HepG2 (cell line): ENCODE measurements at regions not wholly inside any gene's neighbourhood (a gene's known extent, or its start where the extent isn't known, plus 50 kb on each side); places are given as distances from the start of the nearest gene placed in this dataset.

Experiments used
- ATAC-seq: fragments of 200-7000 bp; cut with Tn5 transposase; 3 replicates; pipeline ENCODE4 v1.9.1; 2020; ENCODE audit warnings: mild to moderate bottlenecking, moderate library complexity
- BruUV-seq: library from RNA; stranded (reverse); fragments of 400-500 nt; replicated peaks from 2 replicates; lab custom pipeline; 2021; lab: Mats Ljungman, UMichigan
- CTCF ChIA-PET: fragments of 300-600 bp; formaldehyde crosslinking; extraction: SDS; loops from one replicate; lab custom pipeline; 2021; ENCODE audit warnings: low total read pairs, inconsistent platforms, low intra/inter-chr PET ratio; lab: Yijun Ruan, JAX
- POLR2A ChIA-PET: fragments of 350-600 bp; sonication (Branson Sonifier 250); formaldehyde crosslinking; loops from one replicate; lab custom pipeline; 2020; ENCODE audit warnings: antibody characterized with exemption, inconsistent platforms; lab: Yijun Ruan, JAX
- DNase-seq: peaks from one replicate; pipeline ENCODE4 v3.0.0-alpha.2; 2015; ENCODE audit warnings: low spot score
- FAIRE-seq: peaks from 3 replicates; lab custom pipeline; 2011; peaks lifted over from hg19 to GRCh38; lab: Jason Lieb, UNC
- H2AFZ ChIP-seq: one replicate; pipeline ENCODE4 v1.6.1; 2011; ENCODE audit warnings: low read length, inconsistent platforms
- H3K27ac ChIP-seq: fragments of 300-600 bp; 3 replicates; pipeline ENCODE4 v1.8.0; 2011; ENCODE audit warnings: mixed run types, mild to moderate bottlenecking, mixed read lengths, low read length, inconsistent platforms; ENCODE audit not compliant: insufficient read depth; ENCODE audit errors: extremely low read length
- H3K27me3 ChIP-seq, 2 experiments: fragments of 200-600 bp in 1 of 2; 2 replicates in 1 of 2; 3 replicates in 1 of 2; pipeline versions ENCODE4 v1.6.0 to v1.8.0; 2011; ENCODE audit warnings: low read length in 2 of 2, mild to moderate bottlenecking in 2 of 2, moderate library complexity in 2 of 2, inconsistent platforms in 1 of 2; ENCODE audit not compliant: insufficient read depth in 2 of 2, control insufficient read depth in 1 of 2
- H3K36me3 ChIP-seq, 2 experiments: fragments of 200-600 bp in 1 of 2; replicated peaks in 1 of 2; 2 replicates in 1 of 2; 3 replicates in 1 of 2; pipeline versions ENCODE4 v1.5.1 to v1.8.0; 2011; ENCODE audit warnings: low read length in 2 of 2, inconsistent platforms in 1 of 2; ENCODE audit not compliant: insufficient read depth in 2 of 2, control insufficient read depth in 1 of 2
- H3K4me1 ChIP-seq: 2 replicates; pipeline ENCODE4 v1.5.1; 2012; ENCODE audit warnings: low read length, inconsistent platforms; ENCODE audit not compliant: insufficient read depth
- H3K4me2 ChIP-seq: 2 replicates; pipeline ENCODE4 v1.6.0; 2011; ENCODE audit warnings: low read depth, low read length, inconsistent platforms
- H3K4me3 ChIP-seq, 3 experiments: fragments of 200-600 bp in 1 of 3; sonication (generic), shearing (Covaris generic) in 1 of 3; replicated peaks in 1 of 3; 2 replicates each; pipeline ENCODE4 v1.5.1; 2011 to 2016; ENCODE audit warnings: low read length in 3 of 3, inconsistent platforms in 2 of 3, low read depth in 2 of 3, mild to moderate bottlenecking in 2 of 3, control low read depth in 1 of 3, mixed read lengths in 1 of 3; ENCODE audit not compliant: insufficient read depth in 1 of 3
- H3K79me2 ChIP-seq: one replicate; pipeline ENCODE4 v1.6.1; 2011; ENCODE audit warnings: low read length, inconsistent platforms; ENCODE audit not compliant: insufficient read depth
- H3K9ac ChIP-seq: 2 replicates; pipeline ENCODE4 v1.6.0; 2011; ENCODE audit warnings: mild to moderate bottlenecking, low read depth, low read length, inconsistent platforms; ENCODE audit not compliant: insufficient read depth
- H3K9me3 ChIP-seq: 2 replicates; pipeline ENCODE4 v1.5.1; 2012; ENCODE audit warnings: mild to moderate bottlenecking, low read length
- H4K20me1 ChIP-seq: 2 replicates; pipeline ENCODE4 v1.6.0; 2011; ENCODE audit warnings: inconsistent platforms, mild to moderate bottlenecking, low read length, moderate library complexity; ENCODE audit not compliant: insufficient read depth
- EED ChIP-seq: sonication (generic); formaldehyde crosslinking; IDR thresholded peaks from 2 replicates; pipeline ENCODE4 v1.5.0; 2020; ENCODE audit warnings: mild to moderate bottlenecking, missing genetic modification reagents
- ETV6 ChIP-seq: sonication (generic); formaldehyde crosslinking; conservative IDR thresholded peaks from 2 replicates; pipeline ENCODE4 v1.4.0; 2020; ENCODE audit warnings: missing genetic modification reagents
- HOMEZ ChIP-seq: IDR thresholded peaks from 2 replicates; pipeline ENCODE4 v1.6.1; 2016; ENCODE audit warnings: low read depth
- KDM1A ChIP-seq: IDR thresholded peaks from 2 replicates; pipeline ENCODE4 v1.6.1; 2016; ENCODE audit warnings: missing compliant biosample characterization
- SETDB1 ChIP-seq: sonication (generic); formaldehyde crosslinking; IDR thresholded peaks from 2 replicates; pipeline ENCODE4 v1.5.1; 2020; ENCODE audit warnings: missing genetic modification reagents, mild to moderate bottlenecking, borderline replicate concordance
- SYNCRIP ChIP-seq: fragments of 200-400 bp; formaldehyde crosslinking; IDR thresholded peaks from 2 replicates; pipeline ENCODE4 v1.6.1; 2018; ENCODE audit warnings: mild to moderate bottlenecking, low read depth, low read length; ENCODE audit not compliant: insufficient read depth
- U2AF2 ChIP-seq: fragments of 200-400 bp; formaldehyde crosslinking; IDR thresholded peaks from 2 replicates; pipeline ENCODE4 v1.6.1; 2017; ENCODE audit warnings: low read depth, mild to moderate bottlenecking, low read length
- WIZ ChIP-seq: sonication (generic); formaldehyde crosslinking; IDR thresholded peaks from 2 replicates; pipeline ENCODE4 v1.5.1; 2020; ENCODE audit warnings: mild to moderate bottlenecking, missing genetic modification reagents
- YEATS2 ChIP-seq: sonication (generic); formaldehyde crosslinking; IDR thresholded peaks from 2 replicates; pipeline ENCODE4 v1.4.0; 2020; ENCODE audit warnings: missing genetic modification reagents, borderline replicate concordance
- ZHX1 ChIP-seq: sonication (generic); formaldehyde crosslinking; IDR thresholded peaks from 2 replicates; pipeline ENCODE4 v1.8.1; 2022; ENCODE audit warnings: low read depth, mild to moderate bottlenecking, missing genetic modification reagents
- ZKSCAN8 ChIP-seq: IDR thresholded peaks from 2 replicates; pipeline ENCODE4 v1.6.1; 2016; ENCODE audit warnings: borderline replicate concordance, missing genetic modification reagents, missing compliant biosample characterization
- ZMAT5 ChIP-seq: sonication (generic); formaldehyde crosslinking; IDR thresholded peaks from 2 replicates; pipeline ENCODE4 v1.5.0; 2020; ENCODE audit warnings: mild to moderate bottlenecking, low read depth, missing genetic modification reagents, borderline replicate concordance
- ZNF205 ChIP-seq: IDR thresholded peaks from 2 replicates; pipeline ENCODE4 v1.6.1; 2018; ENCODE audit warnings: missing biosample characterization, missing genetic modification reagents
- ZNF326 ChIP-seq: sonication (generic); formaldehyde crosslinking; IDR thresholded peaks from 2 replicates; pipeline ENCODE4 v1.4.0; 2020; ENCODE audit warnings: missing genetic modification reagents, borderline replicate concordance
- ZNF780A ChIP-seq: sonication (generic); formaldehyde crosslinking; IDR thresholded peaks from 2 replicates; pipeline ENCODE4 v1.8.0; 2022; ENCODE audit warnings: mild to moderate bottlenecking, missing genetic modification reagents, moderate library complexity
- WGBS: methylation state at CpG from one replicate; pipeline ENCODE4 v1.1.6; 2017; ENCODE audit warnings: low lambda C conversion rate; 5-methylcytosine and 5-hydroxymethylcytosine counted together
- in situ Hi-C: cut with HindIII; loops from 2 replicates; pipeline ENCODE4 v1.10.0; 2017; ENCODE audit warnings: low pct_unique_long_range_greater_than_20kb; ENCODE audit not compliant: extremely low pct_ligation_motif_present
- intact Hi-C: fragments of 100-400 bp; cut with micrococcal nuclease; formaldehyde crosslinking; loops from one replicate; pipeline ENCODE4 v1.10.0; 2022; ENCODE audit not compliant: unreplicated experiment

- in situ Hi-C loops (no loop called here), intact Hi-C loops (no loop called here)
- ATAC-seq, result no peak
- ChIA-PET POLR2A (no interaction called here), CTCF (no interaction called here)
- FAIRE-seq, result no peak
- H3K4me2 ChIP-seq, result no peak overlapping the region
- no peak overlapping the region for H3K9ac ChIP-seq
- no peak overlapping the region for H3K27ac ChIP-seq
- H3K27me3 ChIP-seq, result no peaks in the 10 kb centered on the region
- no peak for DNase-seq
- WGBS, result 33% methylated on average over 7 of the region's 7 CpGs
- no peaks in the 10 kb centered on the region for H4K20me1 ChIP-seq
- H3K4me3 ChIP-seq, result no peak overlapping the region
- H3K4me1 ChIP-seq, result no peaks in the 10 kb centered on the region
- no TSS peak for BruUV-seq
- H2AFZ ChIP-seq, result no peak overlapping the region
- TF ChIP-seq ZHX1 (CRISPR knock-in tag) (no peak), ZMAT5 (CRISPR knock-in tag) (no peak), SETDB1 (CRISPR knock-in tag) (no peak), ZKSCAN8 (CRISPR knock-in tag) (no peak), U2AF2 (no peak), YEATS2 (CRISPR knock-in tag) (no peak), EED (no peak), WIZ (CRISPR knock-in tag) (no peak), ZNF205 (CRISPR knock-in tag) (no peak), HOMEZ (no peak), ZNF326 (CRISPR knock-in tag) (no peak), SYNCRIP (no peak), ZNF780A (CRISPR knock-in tag) (no peak), ETV6 (no peak), KDM1A (CRISPR knock-in tag) (no peak)
- H3K36me3 ChIP-seq, result no peaks in the 10 kb centered on the region
- no peaks in the 10 kb centered on the region for H3K9me3 ChIP-seq
- H3K79me2 ChIP-seq, result no peaks in the 10 kb centered on the region
Measured at GRCh38 chr12:5328669-5329517, 103.0 kb upstream of the NTF3 start.
